Brain microvascular endothelial cell (primary cell): ENCODE measurements at regions not wholly inside any gene's neighbourhood (a gene's known extent, or its start where the extent isn't known, plus 50 kb on each side); places are given as distances from the start of the nearest gene placed in this dataset.

ENCODE experiments used
- DNase-seq: peaks from one replicate; pipeline ENCODE4 v3.0.0-alpha.2; 2020
- H3K27ac ChIP-seq: fragments of 250-450 bp; sonication (Bioruptor Pico); 2 replicates; pipeline ENCODE4 v1.5.1; 2020; ENCODE audit warnings: mild to moderate bottlenecking, moderate library complexity
- H3K27me3 ChIP-seq: fragments of 250-450 bp; sonication (Bioruptor Pico); replicated peaks from 2 replicates; pipeline ENCODE4 v1.5.1; 2020; ENCODE audit warnings: mild to moderate bottlenecking
- H3K36me3 ChIP-seq: fragments of 250-450 bp; sonication (Bioruptor Pico); replicated peaks from 2 replicates; pipeline ENCODE4 v1.5.1; 2020; ENCODE audit warnings: mild to moderate bottlenecking
- H3K4me3 ChIP-seq: 2 replicates; pipeline ENCODE4 v1.5.1; 2011; ENCODE audit warnings: low read depth, mild to moderate bottlenecking, control low read depth, low read length, moderate library complexity
- in situ Hi-C: cut with HindIII; loops from 2 replicates; pipeline ENCODE4 v1.10.0; 2017; ENCODE audit warnings: low sequenced_read_pairs, low pct_ligation_motif_present
- TF ChIP-seq, protein P1 (sequence below): IDR thresholded peaks from 2 replicates; pipeline ENCODE4 v1.5.1; 2011; ENCODE audit warnings: low read depth, mild to moderate bottlenecking, moderate library complexity, low read length, control low read depth, inconsistent platforms; ENCODE audit errors: missing control alignments

DNA sequence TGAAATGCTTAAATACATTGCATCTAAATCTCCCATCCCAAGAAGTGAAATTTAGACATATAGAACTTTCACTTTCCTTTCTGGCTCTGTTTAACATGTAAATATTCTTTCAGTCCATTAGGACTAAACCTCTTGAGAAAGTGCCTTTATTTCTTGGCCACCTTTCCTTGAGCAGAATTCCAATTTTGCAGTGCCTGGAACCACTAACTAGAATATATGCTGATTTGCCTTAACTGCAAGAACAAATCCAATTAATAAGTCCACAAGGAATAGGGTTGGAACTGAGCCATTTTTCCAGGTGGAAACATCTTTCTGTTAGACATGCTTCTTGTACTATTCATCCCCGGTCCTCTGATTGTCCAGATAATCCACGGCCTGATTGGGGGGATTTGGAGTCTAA lies 478.0 kb downstream of the ENC1 start:
- Histone ChIP-seq H3K27me3 (no peaks in the 10 kb centered on the region), H3K27ac (no peak overlapping the region), H3K4me3 (no peak overlapping the region), H3K36me3 (no peaks in the 10 kb centered on the region)
- no peak for DNase-seq
- TF ChIP-seq, protein P1, sequence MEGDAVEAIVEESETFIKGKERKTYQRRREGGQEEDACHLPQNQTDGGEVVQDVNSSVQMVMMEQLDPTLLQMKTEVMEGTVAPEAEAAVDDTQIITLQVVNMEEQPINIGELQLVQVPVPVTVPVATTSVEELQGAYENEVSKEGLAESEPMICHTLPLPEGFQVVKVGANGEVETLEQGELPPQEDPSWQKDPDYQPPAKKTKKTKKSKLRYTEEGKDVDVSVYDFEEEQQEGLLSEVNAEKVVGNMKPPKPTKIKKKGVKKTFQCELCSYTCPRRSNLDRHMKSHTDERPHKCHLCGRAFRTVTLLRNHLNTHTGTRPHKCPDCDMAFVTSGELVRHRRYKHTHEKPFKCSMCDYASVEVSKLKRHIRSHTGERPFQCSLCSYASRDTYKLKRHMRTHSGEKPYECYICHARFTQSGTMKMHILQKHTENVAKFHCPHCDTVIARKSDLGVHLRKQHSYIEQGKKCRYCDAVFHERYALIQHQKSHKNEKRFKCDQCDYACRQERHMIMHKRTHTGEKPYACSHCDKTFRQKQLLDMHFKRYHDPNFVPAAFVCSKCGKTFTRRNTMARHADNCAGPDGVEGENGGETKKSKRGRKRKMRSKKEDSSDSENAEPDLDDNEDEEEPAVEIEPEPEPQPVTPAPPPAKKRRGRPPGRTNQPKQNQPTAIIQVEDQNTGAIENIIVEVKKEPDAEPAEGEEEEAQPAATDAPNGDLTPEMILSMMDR, result no peak
- in situ Hi-C loops, result no loop called here

DNA sequence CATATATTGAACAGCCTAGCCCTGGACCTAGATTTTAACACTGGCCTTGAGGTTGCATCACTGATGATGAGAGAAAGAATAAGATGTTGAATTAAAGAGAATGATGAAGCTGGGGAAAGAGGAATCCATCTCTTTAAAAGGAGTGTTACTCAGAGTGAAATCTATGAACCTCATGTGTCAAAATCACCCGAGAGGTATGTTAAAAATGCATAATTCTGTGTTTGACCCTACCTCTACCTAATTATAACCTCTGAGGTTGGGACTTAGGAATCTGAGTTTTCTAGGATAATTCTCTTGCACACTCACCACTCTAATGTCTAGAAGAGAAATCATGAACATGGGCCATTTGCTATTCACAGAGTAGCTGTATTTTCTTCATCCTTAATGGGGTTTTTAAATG lies 479.4 kb downstream of the ENC1 start:
- TF ChIP-seq, protein P1, result no peak
- no peak overlapping the region for H3K4me3 ChIP-seq
- H3K36me3 ChIP-seq, result no peaks in the 10 kb centered on the region
- no peak for DNase-seq
- no peak overlapping the region for H3K27ac ChIP-seq
- in situ Hi-C loops, result no loop called here
- no peaks in the 10 kb centered on the region for H3K27me3 ChIP-seq

DNA sequence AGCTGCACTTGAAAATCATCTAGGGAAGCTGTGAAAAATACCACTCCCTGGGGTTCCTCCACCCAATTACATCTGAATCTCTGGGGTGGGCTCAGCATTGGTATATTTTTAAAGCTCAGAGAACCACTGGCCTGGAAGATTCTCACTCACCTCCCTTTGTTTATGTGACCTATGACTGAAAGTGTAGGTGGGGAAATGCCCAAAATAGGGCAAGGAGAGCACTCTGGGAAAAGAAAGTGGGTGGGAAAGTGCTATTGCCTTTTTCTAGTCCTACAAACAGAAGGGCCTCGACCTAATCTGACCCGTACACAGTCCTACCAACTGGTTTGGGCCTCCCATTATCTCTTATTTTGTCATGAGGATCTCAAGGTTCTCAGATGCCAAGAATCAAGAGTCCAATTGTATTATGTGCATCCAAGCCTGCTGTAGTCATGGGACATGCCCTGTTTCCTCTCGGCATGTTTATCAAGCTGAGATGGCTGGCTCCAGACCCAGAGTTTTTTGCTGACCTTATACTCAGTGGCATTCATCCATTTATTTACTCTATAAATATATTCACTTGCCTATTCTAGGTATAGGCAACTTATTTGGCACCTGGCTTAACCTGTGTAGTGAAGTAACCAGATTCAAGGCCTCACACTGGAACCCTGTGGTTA lies 483.7 kb downstream of the ENC1 start:
- H3K4me3 ChIP-seq, result no peak overlapping the region
- H3K27me3 ChIP-seq, result no peaks in the 10 kb centered on the region
- in situ Hi-C loops, result no loop called here
- no peak overlapping the region for H3K27ac ChIP-seq
- H3K36me3 ChIP-seq, result no peaks in the 10 kb centered on the region
- TF ChIP-seq, protein P1, result no peak
- DNase-seq, result no peak

DNA sequence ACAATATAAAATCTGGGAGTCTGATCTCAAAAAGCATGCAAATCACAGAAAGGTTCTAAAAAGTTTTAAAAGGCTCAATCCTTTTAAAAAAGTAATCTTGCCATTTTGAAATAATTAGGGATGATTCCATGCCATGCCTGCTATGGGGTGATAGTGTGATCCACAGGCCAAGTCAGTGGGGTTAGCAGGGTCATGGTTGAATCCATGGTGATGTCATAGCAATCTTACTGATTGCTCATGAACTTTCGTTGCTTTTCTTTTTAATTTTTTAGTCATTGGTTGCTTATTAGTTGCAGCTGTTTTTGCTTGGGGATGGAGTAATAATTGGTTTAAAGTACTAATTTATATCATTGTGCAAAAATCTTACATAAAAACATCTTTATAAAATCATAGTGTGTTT lies 485.0 kb downstream of the ENC1 start:
- in situ Hi-C loops, result no loop called here
- TF ChIP-seq, protein P1, result no peak
- Histone ChIP-seq H3K27ac (no peak overlapping the region), H3K4me3 (no peak overlapping the region), H3K27me3 (no peaks in the 10 kb centered on the region), H3K36me3 (no peaks in the 10 kb centered on the region)
- no peak for DNase-seq

DNA sequence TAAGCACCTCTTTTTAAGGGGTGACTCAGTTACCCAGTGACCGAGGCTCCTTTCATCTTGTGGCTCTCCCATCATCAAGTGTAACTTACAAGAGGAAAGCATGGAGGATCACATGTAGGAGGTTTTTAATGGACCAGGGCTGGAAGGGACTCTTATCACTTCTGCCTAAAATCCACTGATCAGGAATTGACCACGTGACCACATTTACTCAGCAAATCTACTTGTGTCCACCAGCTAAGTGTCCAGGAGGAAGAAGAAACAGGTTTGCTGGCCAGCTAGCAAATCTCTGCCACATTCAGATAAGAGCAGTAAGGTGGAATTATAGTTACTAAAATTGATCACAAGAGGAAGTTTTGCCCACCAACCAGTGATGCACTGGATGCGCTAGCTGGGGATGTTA lies 486.0 kb downstream of the ENC1 start:
- Histone ChIP-seq H3K27me3 (no peaks in the 10 kb centered on the region), H3K4me3 (no peak overlapping the region), H3K27ac (no peak overlapping the region), H3K36me3 (no peaks in the 10 kb centered on the region)
- no peak for DNase-seq
- TF ChIP-seq, protein P1, result no peak
- in situ Hi-C loops, result no loop called here

DNA sequence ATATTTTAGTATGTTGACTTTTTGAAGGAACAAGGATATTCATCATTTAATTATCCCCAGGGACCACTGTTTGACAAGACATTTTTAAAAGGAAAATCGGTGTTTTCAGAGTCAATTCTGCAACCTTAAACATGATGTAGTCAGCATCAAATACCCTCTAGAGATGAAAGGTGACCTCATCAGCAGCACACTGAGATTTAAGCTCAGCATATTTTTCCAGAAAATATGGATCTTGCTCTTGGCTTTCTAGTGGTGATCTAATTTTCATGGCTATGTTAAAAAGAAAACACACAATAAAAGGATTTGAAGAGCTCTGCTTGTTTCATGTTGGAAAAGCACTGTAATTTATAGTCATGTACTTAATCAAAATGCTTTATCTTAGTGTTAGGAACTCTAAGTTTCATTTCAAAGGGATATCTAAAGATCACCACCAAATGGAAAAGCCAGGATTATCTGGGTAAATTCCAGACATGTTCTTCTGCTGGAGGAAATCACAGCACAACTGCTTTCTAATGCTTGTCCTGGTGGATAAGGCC lies 487.2 kb downstream of the ENC1 start:
- TF ChIP-seq, protein P1, result no peak
- H3K27ac ChIP-seq, result no peak overlapping the region
- no peak overlapping the region for H3K4me3 ChIP-seq
- no peaks in the 10 kb centered on the region for H3K27me3 ChIP-seq
- no peaks in the 10 kb centered on the region for H3K36me3 ChIP-seq
- in situ Hi-C loops, result no loop called here
- no peak for DNase-seq
